SU-DHL-6 (cell line): ENCODE measurements at regions not wholly inside any gene's neighbourhood (a gene's known extent, or its start where the extent isn't known, plus 50 kb on each side); places are given as distances from the start of the nearest gene placed in this dataset.

Source experiments
- CTCF ChIP-seq: fragments of 200-600 bp; sonication (generic); IDR thresholded peaks from one replicate; pipeline ENCODE4 v1.5.1; 2017; ENCODE audit warnings: antibody characterized with exemption, mild to moderate bottlenecking, low read length, moderate library complexity; ENCODE audit not compliant: insufficient read depth, poor library complexity, severe bottlenecking
- EZH2phosphoT487 ChIP-seq: fragments of 200-600 bp; sonication (generic), shearing (Covaris generic); conservative IDR thresholded peaks from 2 replicates; pipeline ENCODE4 v1.6.1; 2018; ENCODE audit warnings: mild to moderate bottlenecking, antibody characterized with exemption, low read length, moderate library complexity, mixed read lengths

GRCh38 chr9:129551393-129551973 is 69.4 kb downstream of the C9orf50 start:
- TF ChIP-seq CTCF: no peak
- TF ChIP-seq EZH2phosphoT487: no peak
